A673 (cell line): ENCODE measurements at regions not wholly inside any gene's neighbourhood (a gene's known extent, or its start where the extent isn't known, plus 50 kb on each side); places are given as distances from the start of the nearest gene placed in this dataset.

Experiments used
- BruUV-seq: library from RNA; stranded (reverse); fragments of 400-500 nt; replicated peaks from 2 replicates; lab custom pipeline; 2021; lab: Mats Ljungman, UMichigan
- CTCF ChIA-PET: fragments of 300-600 bp; sonication (Branson Sonifier 250); formaldehyde crosslinking; loops from one replicate; lab custom pipeline; 2022; ENCODE audit warnings: antibody characterized with exemption; lab: Charles Lee
- POLR2A ChIA-PET: fragments of 300-600 bp; sonication (Branson Sonifier 250); formaldehyde crosslinking; loops from one replicate; lab custom pipeline; 2022; ENCODE audit warnings: antibody characterized with exemption; ENCODE audit not compliant: low non-redundant PET; lab: Charles Lee
- DNase-seq: peaks from one replicate; pipeline ENCODE4 v3.0.0-alpha.2; 2015; ENCODE audit warnings: low spot score
- H3K27ac ChIP-seq: fragments of 200-600 bp; sonication (generic); 2 replicates; pipeline ENCODE4 v1.5.1; 2016; ENCODE audit warnings: mixed run types, low read depth, mild to moderate bottlenecking, mixed read lengths, antibody characterized with exemption, low read length; ENCODE audit not compliant: poor library complexity, severe bottlenecking
- H3K27me3 ChIP-seq: fragments of 200-600 bp; sonication (generic); replicated peaks from 2 replicates; pipeline ENCODE4 v1.6.1; 2017; ENCODE audit warnings: mixed run types, low read depth, mild to moderate bottlenecking, mixed read lengths, antibody characterized with exemption, low read length; ENCODE audit not compliant: insufficient read depth, poor library complexity
- H3K36me3 ChIP-seq: fragments of 200-600 bp; sonication (generic); 2 replicates; pipeline ENCODE4 v1.6.1; 2016; ENCODE audit warnings: mixed run types, mild to moderate bottlenecking, mixed read lengths, antibody characterized with exemption, low read length; ENCODE audit not compliant: insufficient read depth, poor library complexity, severe bottlenecking
- H3K4me1 ChIP-seq: fragments of 200-600 bp; sonication (generic); 2 replicates; pipeline ENCODE4 v1.6.1; 2017; ENCODE audit warnings: mixed run types, mild to moderate bottlenecking, mixed read lengths, antibody characterized with exemption, low read length; ENCODE audit not compliant: insufficient read depth, poor library complexity, severe bottlenecking
- H3K4me3 ChIP-seq: fragments of 200-600 bp; sonication (generic); 2 replicates; pipeline ENCODE4 v1.5.1; 2016; ENCODE audit warnings: low read depth, mixed run types, mild to moderate bottlenecking, mixed read lengths, low read length; ENCODE audit not compliant: poor library complexity, severe bottlenecking
- H3K9me3 ChIP-seq: fragments of 200-600 bp; sonication (generic); 2 replicates; pipeline ENCODE4 v1.6.1; 2016; ENCODE audit warnings: mixed run types, low read depth, mild to moderate bottlenecking, mixed read lengths, antibody characterized with exemption, low read length; ENCODE audit not compliant: poor library complexity, severe bottlenecking
- CTCF ChIP-seq: fragments of 300-800, 200-600 bp; sonication (generic); conservative IDR thresholded peaks from 2 replicates; pipeline ENCODE4 v1.5.1; 2017; ENCODE audit warnings: low read depth, mild to moderate bottlenecking, antibody characterized with exemption, low read length, moderate library complexity, mixed read lengths
- EZH2 ChIP-seq: fragments of 200-600 bp; sonication (generic); IDR thresholded peaks from 2 replicates; pipeline ENCODE4 v1.6.1; 2017; ENCODE audit warnings: borderline replicate concordance, low read depth, mild to moderate bottlenecking, mixed read lengths, antibody characterized with exemption, low read length; ENCODE audit not compliant: poor library complexity, severe bottlenecking
- intact Hi-C: fragments of 100-400 bp; cut with micrococcal nuclease; formaldehyde crosslinking; loops from one replicate; pipeline ENCODE4 v1.10.0; 2022; ENCODE audit not compliant: unreplicated experiment

- intact Hi-C loops = no loop called here
These were observed 96.5 kb upstream of the CAMK1G start for GRCh38 chr1:209486861-209487593.

GRCh38 chr1:209490013-209490412, 93.5 kb upstream of the CAMK1G start:
- CTCF ChIA-PET = no interaction called here
- POLR2A ChIA-PET = no interaction called here
- Histone ChIP-seq H3K36me3 (no peaks in the 10 kb centered on the region), H3K4me3 (no peak overlapping the region), H3K9me3 (no peaks in the 10 kb centered on the region), H3K4me1 (no peaks in the 10 kb centered on the region), H3K27me3 (no peaks in the 10 kb centered on the region), H3K27ac (no peak overlapping the region)
- intact Hi-C loops = no loop called here
- DNase-seq = peak; percentile 29
- no TSS peak for BruUV-seq
- TF ChIP-seq EZH2 = no peak
- peak; percentile 46 for TF ChIP-seq CTCF

More at GRCh38 chr1:209486861-209487593, 96.5 kb upstream of the CAMK1G start:
- peak; percentile 15 for DNase-seq
- TF ChIP-seq EZH2 (no peak), CTCF (no peak)
- H3K36me3 ChIP-seq = no peaks in the 10 kb centered on the region
- H3K4me3 ChIP-seq = no peak overlapping the region
- ChIA-PET POLR2A (no interaction called here), CTCF (no interaction called here)
- BruUV-seq = no TSS peak
- H3K27me3 ChIP-seq = no peaks in the 10 kb centered on the region
- H3K4me1 ChIP-seq = no peaks in the 10 kb centered on the region
- H3K9me3 ChIP-seq = no peaks in the 10 kb centered on the region
- H3K27ac ChIP-seq = no peak overlapping the region

GRCh38 chr1:209491031-209491430, 92.5 kb upstream of the CAMK1G start:
- ChIA-PET POLR2A (no interaction called here), CTCF (no interaction called here)
- intact Hi-C loops = no loop called here
- Histone ChIP-seq H3K27me3 (no peaks in the 10 kb centered on the region), H3K4me3 (no peak overlapping the region), H3K4me1 (no peaks in the 10 kb centered on the region), H3K36me3 (no peaks in the 10 kb centered on the region), H3K9me3 (peaks cover 5% of the 10 kb centered on the region), H3K27ac (no peak overlapping the region)
- no peak for DNase-seq
- BruUV-seq = no TSS peak
- TF ChIP-seq CTCF = no peak
- TF ChIP-seq EZH2 = no peak
